ENCODE measurements at regions not wholly inside any gene's neighbourhood (a gene's known extent, or its start where the extent isn't known, plus 50 kb on each side); places are given as distances from the start of the nearest gene placed in this dataset.
"Not testable (repeated sequence)": the region's sequence is repeated elsewhere in the genome, so short reads cannot be mapped to it uniquely, and the experiment has no call there.

- in situ Hi-C loops (cut with MboI; ENCODE audit: low sequenced_read_pairs) = no loop called here
These were observed 709.3 kb upstream of the KLHL1 start for GRCh38 chr13:70817576-70817975.

GRCh38 chr13:70816853-70817252, 708.6 kb upstream of the KLHL1 start:
- in situ Hi-C loops (cut with MboI; ENCODE audit: low sequenced_read_pairs) = no loop called here

- in situ Hi-C loops (cut with MboI; ENCODE audit: low sequenced_read_pairs) = no loop called here
These were observed 706.4 kb upstream of the KLHL1 start for GRCh38 chr13:70814684-70815083.

GRCh38 chr13:70812481-70812880, 704.2 kb upstream of the KLHL1 start:
- in situ Hi-C loops (cut with MboI; ENCODE audit: low sequenced_read_pairs) = no loop called here

GRCh38 chr13:70809588-70809987, 701.3 kb upstream of the KLHL1 start:
- in situ Hi-C loops (cut with MboI; ENCODE audit: low sequenced_read_pairs) = no loop called here

GRCh38 chr13:70798385-70798784, 690.1 kb upstream of the KLHL1 start:
- in situ Hi-C loops (cut with MboI; ENCODE audit: low sequenced_read_pairs) = no loop called here

GRCh38 chr13:70795484-70795883, 687.2 kb upstream of the KLHL1 start:
- in situ Hi-C loops (cut with MboI; ENCODE audit: low sequenced_read_pairs) = no loop called here

- in situ Hi-C loops (cut with MboI; ENCODE audit: low sequenced_read_pairs) = no loop called here
These were observed 683.9 kb upstream of the KLHL1 start for GRCh38 chr13:70792121-70792520.

GRCh38 chr13:70789751-70790150, 681.5 kb upstream of the KLHL1 start:
- in situ Hi-C loops (cut with MboI; ENCODE audit: low sequenced_read_pairs) = no loop called here

GRCh38 chr13:70788074-70788473, 679.8 kb upstream of the KLHL1 start:
- in situ Hi-C loops (cut with MboI; ENCODE audit: low sequenced_read_pairs) = no loop called here

GRCh38 chr13:70784207-70784989, 676.1 kb upstream of the KLHL1 start:
- in situ Hi-C loops (cut with MboI; ENCODE audit: low sequenced_read_pairs) = no loop called here

GRCh38 chr13:70769817-70770216, 661.6 kb upstream of the KLHL1 start:
- in situ Hi-C loops (cut with MboI; ENCODE audit: low sequenced_read_pairs) = no loop called here

GRCh38 chr13:70758932-70759331, 650.7 kb upstream of the KLHL1 start:
- in situ Hi-C loops (cut with MboI; ENCODE audit: low sequenced_read_pairs) = no loop called here

GRCh38 chr13:70756088-70756487, 647.8 kb upstream of the KLHL1 start:
- in situ Hi-C loops (cut with MboI; ENCODE audit: low sequenced_read_pairs) = no loop called here

GRCh38 chr13:70755456-70755855, 647.2 kb upstream of the KLHL1 start:
- in situ Hi-C loops (cut with MboI; ENCODE audit: low sequenced_read_pairs) = no loop called here

- in situ Hi-C loops (cut with MboI; ENCODE audit: low sequenced_read_pairs) = no loop called here
These were observed 639.0 kb upstream of the KLHL1 start for GRCh38 chr13:70747262-70747661.

GRCh38 chr13:70746469-70746868, 638.2 kb upstream of the KLHL1 start:
- in situ Hi-C loops (cut with MboI; ENCODE audit: low sequenced_read_pairs) = not testable (repeated sequence)

- in situ Hi-C loops (cut with MboI; ENCODE audit: low sequenced_read_pairs) = no loop called here
These were observed 628.5 kb upstream of the KLHL1 start for GRCh38 chr13:70736622-70737317.

- in situ Hi-C loops (cut with MboI; ENCODE audit: low sequenced_read_pairs) = no loop called here
These were observed 624.4 kb upstream of the KLHL1 start for GRCh38 chr13:70732611-70733010.

GRCh38 chr13:70729369-70729768, 621.1 kb upstream of the KLHL1 start:
- in situ Hi-C loops (cut with MboI; ENCODE audit: low sequenced_read_pairs) = no loop called here

GRCh38 chr13:70723732-70724131, 615.5 kb upstream of the KLHL1 start:
- in situ Hi-C loops (cut with MboI; ENCODE audit: low sequenced_read_pairs) = no loop called here

- in situ Hi-C loops (cut with MboI; ENCODE audit: low sequenced_read_pairs) = no loop called here
These were observed 612.1 kb upstream of the KLHL1 start for GRCh38 chr13:70720386-70720785.
